ENCODE measurements at regions not wholly inside any gene's neighbourhood (a gene's known extent, or its start where the extent isn't known, plus 50 kb on each side); places are given as distances from the start of the nearest gene placed in this dataset.

GRCh38 chr7:9028012-9028411 lies 594.6 kb downstream of the NXPH1 start:
- no peak for TF ChIP-seq CTCF (IDR thresholded peaks at IDR 0.05)
- no peak for DNase-seq
- Histone ChIP-seq H3K36me3 (no peaks in the 10 kb centered on the region), H3K4me1 (no peaks in the 10 kb centered on the region), H3K4me3 (no peak overlapping the region), H3K27ac (no peak overlapping the region), H3K9me3 (no peaks in the 10 kb centered on the region), H3K27me3 (no peaks in the 10 kb centered on the region)
- no peak for ATAC-seq
- intact Hi-C loops (cut with DNase I): no loop called here

GRCh38 chr7:9029681-9030530 lies 596.5 kb downstream of the NXPH1 start:
- H3K36me3 ChIP-seq: no peaks in the 10 kb centered on the region
- no peak for ATAC-seq
- DNase-seq: no peak
- H3K4me1 ChIP-seq: no peaks in the 10 kb centered on the region
- H3K4me3 ChIP-seq: no peak overlapping the region
- TF ChIP-seq CTCF (IDR thresholded peaks at IDR 0.05): no peak
- H3K9me3 ChIP-seq: no peaks in the 10 kb centered on the region
- H3K27me3 ChIP-seq: no peaks in the 10 kb centered on the region
- intact Hi-C loops (cut with DNase I): no loop called here
- H3K27ac ChIP-seq: no peak overlapping the region

- H3K36me3 ChIP-seq: no peaks in the 10 kb centered on the region
- H3K9me3 ChIP-seq: no peaks in the 10 kb centered on the region
- no peaks in the 10 kb centered on the region for H3K27me3 ChIP-seq
- ATAC-seq: no peak
- intact Hi-C loops (cut with DNase I): no loop called here
- DNase-seq: no peak
- no peak overlapping the region for H3K27ac ChIP-seq
- no peaks in the 10 kb centered on the region for H3K4me1 ChIP-seq
- no peak overlapping the region for H3K4me3 ChIP-seq
- no peak for TF ChIP-seq CTCF (IDR thresholded peaks at IDR 0.05)
Observed at GRCh38 chr7:9030976-9031375, 597.6 kb downstream of the NXPH1 start.

GRCh38 chr7:9031386-9031785 lies 598.0 kb downstream of the NXPH1 start:
- TF ChIP-seq CTCF (IDR thresholded peaks at IDR 0.05): no peak
- no peak for DNase-seq
- Histone ChIP-seq H3K27me3 (no peaks in the 10 kb centered on the region), H3K4me1 (no peaks in the 10 kb centered on the region), H3K27ac (no peak overlapping the region), H3K4me3 (no peak overlapping the region), H3K9me3 (no peaks in the 10 kb centered on the region), H3K36me3 (no peaks in the 10 kb centered on the region)
- intact Hi-C loops (cut with DNase I): no loop called here
- ATAC-seq: no peak

- DNase-seq (no peak), ATAC-seq (no peak)
- no peaks in the 10 kb centered on the region for H3K27me3 ChIP-seq
- no peaks in the 10 kb centered on the region for H3K4me1 ChIP-seq
- H3K27ac ChIP-seq: no peak overlapping the region
- H3K4me3 ChIP-seq: no peak overlapping the region
- H3K9me3 ChIP-seq: no peaks in the 10 kb centered on the region
- no peaks in the 10 kb centered on the region for H3K36me3 ChIP-seq
- intact Hi-C loops (cut with DNase I): no loop called here
- no peak for TF ChIP-seq CTCF (IDR thresholded peaks at IDR 0.05)
Observed at GRCh38 chr7:9036080-9036479, 602.7 kb downstream of the NXPH1 start.

Measured in left lung (tissue), 4 donors.